ENCODE measurements at regions not wholly inside any gene's neighbourhood (a gene's known extent, or its start where the extent isn't known, plus 50 kb on each side); places are given as distances from the start of the nearest gene placed in this dataset.

DNA sequence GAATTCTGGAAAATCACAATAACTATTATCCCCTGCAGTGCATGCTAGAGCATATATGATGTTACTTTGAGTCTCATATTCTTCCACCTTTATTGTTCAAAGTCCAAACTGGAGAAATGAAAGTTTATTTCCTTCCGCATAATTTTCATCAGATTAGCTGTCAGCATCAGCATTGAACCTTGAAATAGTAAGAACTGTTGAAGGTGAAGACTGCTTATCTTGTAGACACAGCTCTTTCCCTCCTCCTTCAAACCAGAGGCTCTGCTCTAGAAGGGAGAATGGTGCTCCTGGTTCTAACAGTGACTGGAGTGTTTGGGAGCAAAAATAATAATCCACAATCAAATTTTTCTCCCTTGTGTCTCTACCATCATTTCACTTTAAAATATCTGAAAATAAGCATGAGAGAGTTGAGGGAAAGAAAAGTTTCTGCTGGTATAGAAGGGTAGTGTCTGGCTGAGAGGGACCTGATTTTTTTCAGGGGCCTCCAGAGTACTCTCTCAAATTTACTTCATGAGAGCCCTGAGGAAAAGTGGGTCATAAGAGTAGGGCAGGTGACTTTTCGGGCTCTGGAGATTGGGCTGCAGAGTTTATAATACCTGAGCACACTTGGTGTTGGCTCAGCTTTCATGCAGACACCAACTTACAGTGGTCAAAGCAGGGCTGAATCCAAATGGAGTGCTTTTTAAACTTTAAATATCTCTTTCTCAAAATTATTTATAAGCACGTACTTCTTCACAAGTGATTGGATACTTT, 170.4 kb downstream of the ZDHHC21 start:
- DNase-seq (ENCODE audit: low read depth in 4 of 4, low spot score in 2 of 4), result no peak

DNA sequence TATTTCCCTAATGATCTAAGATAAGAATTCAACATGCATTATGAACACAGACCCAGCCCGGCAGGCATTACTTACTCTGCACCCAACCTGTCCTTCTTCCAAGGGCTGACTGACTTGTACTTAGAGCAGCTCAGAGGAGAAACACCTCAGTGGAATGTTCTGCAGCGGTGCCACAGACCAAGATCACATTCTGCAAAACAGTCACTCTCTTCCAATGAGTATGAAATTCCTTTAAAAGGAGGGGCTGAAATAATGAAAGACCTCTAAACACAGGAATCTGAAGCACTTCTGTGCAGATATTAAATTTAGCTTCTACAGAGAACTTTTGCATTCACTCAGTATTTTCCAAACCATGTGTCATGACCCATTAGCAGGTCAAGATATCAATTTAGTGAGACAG, 172.9 kb downstream of the ZDHHC21 start:
- DNase-seq (ENCODE audit: low read depth in 4 of 4, low spot score in 2 of 4), result no peak

DNA sequence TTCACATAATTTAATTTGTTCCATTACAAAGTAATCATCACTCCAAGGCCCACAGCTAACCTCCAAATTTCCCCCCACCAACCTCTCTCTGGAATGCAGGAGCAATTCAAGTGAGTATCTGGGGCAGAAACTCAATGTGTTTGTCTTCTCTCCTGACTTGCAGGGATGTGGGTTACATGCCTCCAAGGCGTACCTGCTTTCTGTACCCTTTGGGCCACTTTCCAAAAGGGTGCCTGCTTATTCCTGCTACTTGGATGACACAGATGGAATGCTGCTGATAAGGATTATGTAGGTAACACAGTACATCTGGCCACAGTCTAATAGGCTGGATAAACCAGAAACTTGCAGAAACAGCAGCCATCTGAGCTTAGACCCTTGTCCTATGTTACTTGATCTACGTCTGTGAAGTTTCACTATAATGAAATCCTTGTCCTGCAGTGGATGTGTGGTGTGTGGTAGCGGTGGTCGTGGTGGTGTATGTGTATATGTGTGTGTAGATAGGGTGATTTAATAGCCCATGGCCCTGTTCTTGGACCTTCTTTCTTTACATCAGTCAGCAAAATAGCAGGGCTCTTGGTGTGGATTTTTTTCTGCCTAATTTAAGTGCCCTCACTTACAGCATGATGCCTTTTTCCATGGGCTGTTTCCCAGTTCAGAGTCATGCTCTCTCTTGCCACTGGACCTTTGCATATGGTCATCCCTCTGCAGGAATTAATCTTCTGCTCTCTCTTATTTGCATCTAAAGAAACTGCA, 175.9 kb downstream of the ZDHHC21 start:
- DNase-seq (ENCODE audit: low read depth in 4 of 4, low spot score in 2 of 4), result no peak

DNA sequence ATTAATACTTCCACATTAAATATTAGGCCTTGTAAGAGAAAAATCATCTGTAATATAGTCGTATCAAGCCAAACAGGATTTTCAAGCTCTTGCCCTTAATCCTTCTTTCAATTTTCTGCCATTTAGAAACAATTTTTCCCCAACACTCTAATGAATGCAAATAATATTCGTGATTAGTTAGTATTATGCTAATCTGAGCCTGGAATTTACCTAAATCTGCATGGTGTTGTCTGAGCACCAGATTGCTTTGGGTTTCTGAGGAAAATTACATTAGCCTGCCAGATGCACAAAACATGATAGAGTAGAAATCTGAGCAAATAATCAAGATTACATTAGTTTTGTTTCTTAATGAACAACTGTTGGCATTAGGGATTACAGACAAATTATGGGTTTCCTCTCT, 176.6 kb downstream of the ZDHHC21 start:
- no peak for DNase-seq (ENCODE audit: low read depth in 4 of 4, low spot score in 2 of 4)

DNA sequence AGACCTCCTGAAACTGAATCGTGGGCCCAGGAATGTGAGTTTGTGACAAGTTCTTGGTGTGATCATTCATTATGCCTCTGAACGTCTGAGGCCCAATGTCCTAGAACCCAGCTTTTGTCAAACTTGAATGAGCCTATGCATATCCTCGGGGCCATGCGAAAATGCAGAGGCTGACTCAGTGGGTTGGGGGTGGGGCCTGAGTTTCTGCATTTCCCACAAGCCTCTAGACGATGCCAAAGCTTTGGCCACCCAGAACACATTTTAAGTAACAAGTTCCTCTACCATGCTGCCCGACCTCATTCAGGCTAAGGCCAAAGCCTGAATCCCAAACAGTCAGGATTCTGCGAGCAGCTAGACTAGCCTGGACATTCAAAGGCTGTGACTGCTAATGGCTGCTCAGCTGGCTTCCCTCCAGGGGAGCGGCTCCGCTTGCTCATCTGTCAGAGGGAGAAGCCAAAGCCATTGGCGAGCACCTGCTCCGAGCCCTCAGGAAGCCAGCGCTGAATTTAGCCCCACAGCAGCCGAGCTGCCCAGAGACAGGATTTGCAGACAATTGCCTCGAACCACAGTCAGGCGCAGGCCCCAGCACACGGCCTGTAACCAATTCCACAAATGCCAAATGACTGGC, 177.5 kb downstream of the ZDHHC21 start:
- DNase-seq (ENCODE audit: low read depth in 4 of 4, low spot score in 2 of 4), result no peak

DNA sequence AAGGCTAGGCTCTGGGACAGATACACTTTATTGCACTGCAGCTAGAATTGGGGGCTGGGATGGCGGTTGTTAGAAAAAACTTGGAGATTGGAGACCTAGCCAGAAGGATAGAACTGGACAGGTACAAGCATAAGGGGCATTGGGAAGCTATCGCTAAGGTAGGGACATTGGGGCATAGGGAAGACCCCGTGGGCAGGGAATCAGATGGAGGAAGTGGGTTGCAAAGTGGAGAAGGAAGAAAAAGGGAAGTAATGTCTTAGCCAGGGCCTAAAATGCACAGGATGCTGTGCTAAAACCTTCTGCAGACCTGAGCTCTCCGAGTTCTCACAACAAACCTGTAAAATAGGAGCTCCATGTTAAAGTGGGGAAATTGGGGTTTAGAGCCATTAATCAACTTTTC, 178.2 kb downstream of the ZDHHC21 start:
- DNase-seq (ENCODE audit: low read depth in 4 of 4, low spot score in 2 of 4), result no peak

DNA sequence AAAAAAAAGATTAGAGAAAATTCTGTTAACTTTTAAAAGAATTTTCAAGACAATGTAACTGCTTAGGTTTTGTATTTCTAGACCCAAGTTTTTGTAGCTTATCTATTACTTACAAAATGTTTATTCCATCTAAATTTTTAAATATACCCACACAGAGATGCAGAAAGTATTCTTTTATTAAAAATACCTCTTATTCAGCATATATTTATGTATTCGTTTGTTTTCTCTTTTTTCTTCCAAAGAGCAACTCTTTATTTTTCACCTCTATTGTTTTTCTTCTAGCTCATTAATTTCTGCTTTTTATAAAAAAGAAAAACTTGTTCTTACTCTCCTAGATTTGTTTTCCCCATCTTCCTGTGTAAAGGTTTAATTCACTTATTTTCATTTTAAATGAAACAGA, 180.3 kb downstream of the ZDHHC21 start:
- no peak for DNase-seq (ENCODE audit: low read depth in 4 of 4, low spot score in 2 of 4)

DNA sequence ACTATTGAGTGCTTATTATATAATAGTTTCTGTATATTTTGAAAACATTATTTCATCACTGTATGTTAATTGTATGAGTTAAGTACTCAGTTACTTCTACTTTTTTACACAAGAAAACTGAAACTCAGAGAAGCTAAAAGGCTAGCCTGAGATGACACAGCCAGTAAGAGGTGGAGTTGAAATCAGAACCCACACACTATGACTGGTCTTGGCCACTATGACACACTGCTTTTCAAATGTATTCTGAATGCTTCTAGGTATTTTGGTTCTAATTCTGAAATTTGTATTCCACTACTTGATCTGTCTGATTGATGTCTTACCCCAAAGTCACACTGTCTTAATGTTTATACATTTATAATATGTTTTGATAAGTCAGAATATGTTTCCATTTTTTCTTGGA, 181.8 kb downstream of the ZDHHC21 start:
- DNase-seq (ENCODE audit: low read depth in 4 of 4, low spot score in 2 of 4), result no peak

DNA sequence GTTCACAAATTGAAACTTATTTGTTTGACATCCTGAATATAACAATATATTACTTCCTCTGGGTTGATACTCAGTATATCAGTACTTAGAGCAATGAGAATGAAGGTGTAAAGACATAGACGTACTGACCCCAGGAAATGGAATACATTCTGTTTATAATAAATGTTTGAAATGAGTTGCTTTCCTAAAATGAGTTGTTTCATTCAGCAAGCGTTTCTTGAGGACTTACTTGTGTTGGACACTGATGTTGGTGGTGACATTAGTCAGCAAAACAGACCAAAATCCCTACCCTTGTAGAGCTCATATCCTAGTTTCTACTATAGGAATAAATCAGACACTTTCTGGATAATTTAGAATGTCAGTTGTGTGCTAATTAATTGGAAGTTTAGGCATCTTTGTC, 184.3 kb downstream of the ZDHHC21 start:
- DNase-seq (ENCODE audit: low read depth in 4 of 4, low spot score in 2 of 4), result no peak

DNA sequence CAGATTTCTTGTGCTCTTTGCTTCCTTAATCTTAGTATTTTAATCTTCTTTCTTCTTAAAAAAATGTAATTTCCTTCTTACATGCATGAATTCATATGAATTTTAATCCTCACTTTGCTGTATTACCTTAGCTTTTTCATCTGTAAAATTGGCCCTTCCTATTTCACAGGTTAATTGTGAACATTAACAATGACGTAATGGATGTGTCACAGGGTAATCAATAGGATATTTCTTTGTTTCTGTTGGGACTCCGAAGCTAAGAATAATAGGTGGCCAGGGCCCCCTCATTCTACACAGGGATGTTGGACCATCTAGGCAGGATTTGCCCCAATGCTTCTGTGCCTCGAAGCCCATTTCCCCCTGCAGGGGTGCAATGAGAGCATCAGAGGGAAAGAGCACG, 187.4 kb upstream of the NFIB start:
- no peak for DNase-seq (ENCODE audit: low read depth in 4 of 4, low spot score in 2 of 4)

DNA sequence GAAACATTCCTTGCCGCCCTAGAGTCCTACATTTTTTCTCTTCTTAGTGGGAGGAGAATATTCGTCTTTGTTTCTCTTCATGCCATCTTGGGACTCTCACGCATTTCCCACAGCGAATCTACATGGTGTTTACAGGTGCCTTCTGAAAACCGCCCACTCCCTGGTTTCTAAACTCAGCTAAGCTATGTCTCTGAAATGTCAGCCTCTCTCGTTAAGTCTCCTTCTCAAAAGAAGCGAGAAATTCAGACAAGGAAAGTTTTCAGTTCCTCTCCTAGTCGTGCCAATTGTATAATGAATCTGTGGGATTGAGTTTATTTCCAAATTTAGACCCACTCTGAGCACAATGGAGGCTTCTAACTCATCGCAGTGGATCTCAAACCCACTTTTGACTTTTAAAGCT, 186.8 kb upstream of the NFIB start:
- DNase-seq (ENCODE audit: low read depth in 4 of 4, low spot score in 2 of 4), result no peak

DNA sequence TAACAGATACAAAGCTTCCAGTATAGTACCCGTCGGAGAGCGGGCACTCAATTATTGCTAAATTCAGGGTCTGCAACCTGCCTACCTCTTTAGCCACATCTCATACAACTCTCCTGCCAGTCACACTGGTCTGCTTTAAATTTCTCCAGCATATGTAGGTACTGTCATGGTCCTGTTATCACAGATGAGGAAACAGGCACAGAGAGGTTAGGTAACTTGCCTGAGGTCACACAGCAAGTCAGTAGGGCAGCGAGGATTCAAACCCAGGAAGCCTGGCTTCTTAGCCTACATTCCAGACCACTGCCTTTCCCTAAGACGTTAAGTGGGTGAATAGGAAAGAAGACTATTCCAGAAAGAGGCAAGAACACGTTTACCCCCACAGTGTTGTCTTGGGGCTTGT, 186.0 kb upstream of the NFIB start:
- no peak for DNase-seq (ENCODE audit: low read depth in 4 of 4, low spot score in 2 of 4)

DNA sequence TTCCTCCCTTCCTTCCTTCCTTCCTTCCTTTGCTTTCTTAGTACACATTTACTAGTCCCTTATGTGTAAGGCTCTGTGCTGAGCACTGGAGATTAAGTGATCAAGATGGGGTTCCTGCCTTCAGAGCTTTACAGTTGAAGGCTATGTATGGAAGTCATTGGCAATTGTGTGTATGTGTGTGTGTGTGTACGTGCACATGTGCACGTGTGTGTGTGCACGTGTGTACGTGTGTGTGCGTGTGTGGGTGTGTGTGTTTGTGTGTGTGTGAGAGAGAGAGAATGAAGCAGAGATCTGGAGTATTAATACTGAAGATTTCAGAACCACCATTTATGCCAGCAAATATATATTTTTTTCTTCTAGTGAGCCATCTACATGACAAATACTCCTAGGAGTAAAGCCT, 184.9 kb upstream of the NFIB start:
- no peak for DNase-seq (ENCODE audit: low read depth in 4 of 4, low spot score in 2 of 4)

DNA sequence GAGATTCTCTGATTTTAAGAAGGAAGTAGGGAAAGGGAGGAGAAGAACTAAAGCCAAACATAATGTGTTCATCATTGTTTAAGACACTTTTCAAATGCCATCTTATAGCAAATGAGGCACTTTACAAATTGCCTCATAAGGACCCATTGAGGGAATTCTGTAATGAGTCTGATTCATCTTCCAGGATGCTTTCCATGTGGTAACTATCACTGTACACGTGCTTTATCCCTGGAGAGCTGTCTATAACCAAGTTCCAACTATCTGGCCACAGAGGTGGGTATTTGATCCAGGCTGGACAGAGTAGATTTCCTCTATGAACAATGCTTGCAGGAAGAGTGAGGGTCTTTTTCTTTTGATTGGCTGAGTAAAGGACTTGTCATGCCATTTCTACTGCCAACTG, 183.5 kb upstream of the NFIB start:
- no peak for DNase-seq (ENCODE audit: low read depth in 4 of 4, low spot score in 2 of 4)

DNA sequence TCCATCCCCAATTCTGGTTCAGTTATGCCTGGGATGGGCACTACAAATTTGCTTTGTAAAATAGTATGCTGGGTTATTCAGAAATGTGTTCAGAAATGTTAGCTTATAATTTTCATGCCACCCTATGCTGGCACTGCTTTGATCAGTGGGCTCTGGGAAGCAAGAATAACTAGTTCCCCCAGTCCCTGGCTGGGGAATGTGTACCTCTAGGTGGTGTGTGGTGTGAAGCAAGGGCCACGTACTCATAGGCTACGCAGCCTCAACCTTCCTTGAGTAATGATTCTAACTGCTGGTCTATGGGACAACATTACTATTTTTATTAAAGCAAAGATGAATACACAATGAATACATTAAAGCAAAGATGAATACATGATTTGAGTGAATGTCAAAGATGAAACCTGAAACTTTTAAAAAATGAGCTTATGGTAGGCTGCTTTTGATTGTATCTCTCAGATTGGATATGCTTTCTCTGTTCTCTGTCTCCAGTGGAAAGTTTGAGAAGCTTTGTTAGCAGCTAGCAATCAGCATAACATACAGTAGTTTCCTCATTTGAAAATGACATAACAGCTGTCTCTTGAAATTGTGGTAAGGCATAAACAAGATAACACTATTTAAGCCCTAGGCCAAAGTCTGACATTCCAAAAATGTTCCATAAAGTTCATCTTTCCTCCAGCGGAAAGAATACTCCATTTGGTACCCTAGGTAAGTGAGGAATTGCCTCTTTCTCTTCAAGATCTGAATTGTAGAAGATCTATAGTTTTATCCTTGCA, 174.7 kb upstream of the NFIB start:
- DNase-seq (ENCODE audit: low read depth in 4 of 4, low spot score in 2 of 4), result no peak

DNA sequence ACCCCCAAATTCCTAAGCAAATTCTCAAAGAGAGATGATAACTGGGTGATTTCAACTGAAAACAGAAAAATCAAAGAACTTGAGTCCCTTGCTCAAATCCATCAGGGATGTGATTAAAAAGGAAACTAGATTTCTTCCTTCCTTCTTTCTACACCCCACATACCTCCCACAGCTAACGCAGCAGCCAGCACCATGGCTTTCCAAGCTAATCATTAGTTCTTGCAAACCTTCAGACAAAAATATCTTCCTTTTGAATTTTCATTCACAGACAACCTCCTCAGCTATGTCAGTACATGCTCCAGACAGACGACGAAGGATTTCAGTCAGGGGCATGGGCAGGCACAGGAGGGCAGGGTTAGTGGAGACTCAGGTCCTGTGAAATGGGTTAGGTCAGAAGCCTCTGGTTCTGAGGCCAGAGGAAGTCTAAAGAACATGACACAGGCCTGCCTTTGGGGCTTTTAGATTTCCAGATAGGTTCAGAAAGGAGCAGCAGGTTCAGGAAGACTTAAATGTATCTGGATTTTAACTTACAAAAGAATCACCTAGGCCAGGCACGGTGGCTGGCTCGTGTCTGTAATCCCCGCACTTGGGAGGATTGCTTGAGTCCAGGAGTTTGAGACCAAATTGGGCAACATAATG, 173.7 kb upstream of the NFIB start:
- DNase-seq (ENCODE audit: low read depth in 4 of 4, low spot score in 2 of 4), result no peak

DNA sequence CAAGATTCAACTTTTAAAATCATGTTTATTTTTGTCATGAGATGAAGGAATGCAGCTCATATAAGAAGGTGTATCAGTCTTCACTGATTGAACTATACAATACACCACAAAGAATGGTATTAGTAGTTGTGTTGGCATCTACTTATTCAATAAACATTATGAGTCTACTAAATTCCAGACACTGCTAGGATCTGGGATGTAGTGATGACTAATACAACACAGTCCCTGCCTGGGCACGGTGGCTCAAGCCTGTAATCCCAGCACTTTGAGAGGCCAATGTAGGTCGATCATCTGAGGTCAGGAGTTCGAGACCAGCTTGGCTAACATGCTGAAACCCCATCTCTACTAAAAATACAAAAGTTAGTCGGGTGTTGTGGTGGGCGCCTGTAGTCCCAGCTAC, 171.4 kb upstream of the NFIB start:
- DNase-seq (ENCODE audit: low read depth in 4 of 4, low spot score in 2 of 4), result no peak

DNA sequence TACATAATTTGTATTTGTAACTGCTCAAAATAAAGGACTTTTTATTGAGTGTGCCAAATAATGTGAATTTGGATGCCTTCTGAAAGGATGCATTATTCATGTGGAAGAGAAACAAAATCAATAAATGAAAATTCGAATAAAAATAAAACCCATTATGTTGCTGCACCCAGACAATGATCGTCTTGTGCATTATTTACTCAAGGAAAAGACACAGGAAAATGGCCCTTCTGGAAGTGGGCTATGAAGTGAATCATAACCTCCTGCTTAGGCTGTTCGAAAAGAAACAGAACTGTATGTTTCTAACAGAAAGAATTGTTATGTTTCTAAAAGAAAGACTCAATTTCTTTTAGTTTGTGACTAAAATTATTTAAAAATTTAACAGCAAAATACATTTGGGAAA, 168.9 kb upstream of the NFIB start:
- no peak for DNase-seq (ENCODE audit: low read depth in 4 of 4, low spot score in 2 of 4)

DNA sequence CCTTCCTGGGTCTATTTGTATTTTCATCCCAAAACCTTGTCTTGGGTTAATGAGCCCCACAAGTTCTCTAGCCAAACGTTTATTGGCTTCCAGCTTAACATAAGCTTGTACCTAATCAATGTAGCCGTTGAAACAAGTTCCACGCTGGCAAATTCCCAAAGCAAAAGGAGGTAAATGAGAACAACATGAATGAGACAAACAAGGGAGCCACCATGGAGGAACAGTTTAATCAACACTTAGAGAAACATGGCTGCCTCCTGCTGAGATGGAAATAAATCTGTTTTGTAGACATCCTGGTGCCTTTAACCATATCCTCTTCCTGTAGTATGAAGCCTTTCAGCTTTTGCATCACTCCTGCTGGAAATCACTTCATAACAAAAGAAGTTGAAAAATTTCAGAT, 166.6 kb upstream of the NFIB start:
- DNase-seq (ENCODE audit: low read depth in 4 of 4, low spot score in 2 of 4), result no peak

DNA sequence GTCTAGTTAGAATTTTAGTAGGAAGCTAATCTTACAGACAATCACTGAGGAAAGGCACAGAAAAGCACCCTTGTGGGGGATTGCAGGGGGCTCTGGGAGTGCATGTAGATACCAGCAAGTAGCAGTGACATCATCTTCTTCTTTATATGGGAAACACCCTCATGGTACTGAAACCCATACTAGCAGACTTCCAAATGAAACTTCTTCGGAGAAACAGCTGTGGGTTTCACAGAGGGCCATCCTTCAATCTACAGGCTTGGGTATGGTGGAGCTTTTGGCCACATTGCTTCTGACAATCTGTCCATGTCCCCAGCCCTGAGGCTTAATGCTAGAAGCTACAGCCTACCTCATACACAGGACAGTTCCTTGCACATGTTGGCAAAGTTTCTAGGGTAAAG, 165.2 kb upstream of the NFIB start:
- DNase-seq (ENCODE audit: low read depth in 4 of 4, low spot score in 2 of 4), result no peak

Measured in left renal cortex interstitium (tissue), 4 donors.